HG03521 (cell line): ENCODE measurements at regions not wholly inside any gene's neighbourhood (a gene's known extent, or its start where the extent isn't known, plus 50 kb on each side); places are given as distances from the start of the nearest gene placed in this dataset.
"Not testable (repeated sequence)": the region's sequence is repeated elsewhere in the genome, so short reads cannot be mapped to it uniquely, and the experiment has no call there.

ENCODE experiments used
- ATAC-seq: cut with Tn5 transposase; IDR thresholded peaks from one replicate; pipeline ENCODE4 v1.9.1; 2021; ENCODE audit warnings: mild to moderate bottlenecking, moderate library complexity; ENCODE audit not compliant: unreplicated experiment

GRCh38 chr12:90515199-90516175, 439.5 kb downstream of the CCER1 start:
- peak; percentile 93 for ATAC-seq

- no peak for ATAC-seq
Measured at GRCh38 chr12:90514325-90514724, 440.7 kb downstream of the CCER1 start.

GRCh38 chr12:90512518-90512917, 442.5 kb downstream of the CCER1 start:
- ATAC-seq, result no peak

- no peak for ATAC-seq
Measured at GRCh38 chr12:90510948-90511347, 444.0 kb downstream of the CCER1 start.

- ATAC-seq, result no peak
Measured at GRCh38 chr12:90504806-90505205, 450.2 kb downstream of the CCER1 start.

- no peak for ATAC-seq
Measured at GRCh38 chr12:90502070-90502469, 452.9 kb downstream of the CCER1 start.

GRCh38 chr12:90501412-90501811, 453.6 kb downstream of the CCER1 start:
- no peak for ATAC-seq

- no peak for ATAC-seq
Measured at GRCh38 chr12:90499795-90500194, 455.2 kb downstream of the CCER1 start.

GRCh38 chr12:90497923-90498545, 456.9 kb downstream of the CCER1 start:
- no peak for ATAC-seq

- ATAC-seq, result no peak
Measured at GRCh38 chr12:90490355-90490754, 464.6 kb downstream of the CCER1 start.

GRCh38 chr12:90489141-90489540, 465.8 kb downstream of the CCER1 start:
- no peak for ATAC-seq

- no peak for ATAC-seq
Measured at GRCh38 chr12:90485560-90485959, 469.4 kb downstream of the CCER1 start.

- ATAC-seq, result no peak
Measured at GRCh38 chr12:90484094-90484493, 470.9 kb downstream of the CCER1 start.

GRCh38 chr12:90481748-90482147, 473.2 kb downstream of the CCER1 start:
- no peak for ATAC-seq

- ATAC-seq, result no peak
Measured at GRCh38 chr12:90479237-90479636, 475.7 kb downstream of the CCER1 start.

GRCh38 chr12:90473831-90474230, 481.1 kb downstream of the CCER1 start:
- no peak for ATAC-seq

GRCh38 chr12:90460681-90461080, 494.3 kb downstream of the CCER1 start:
- no peak for ATAC-seq

GRCh38 chr12:90456248-90456647, 498.7 kb downstream of the CCER1 start:
- no peak for ATAC-seq

- ATAC-seq, result no peak
Measured at GRCh38 chr12:90455756-90456155, 499.2 kb downstream of the CCER1 start.

- ATAC-seq, result no peak
Measured at GRCh38 chr12:90449611-90450010, 505.4 kb downstream of the CCER1 start.

GRCh38 chr12:90443466-90443865, 511.5 kb downstream of the CCER1 start:
- ATAC-seq, result not testable (repeated sequence)

GRCh38 chr12:90441431-90441830, 513.5 kb downstream of the CCER1 start:
- no peak for ATAC-seq
